IPS-18a (cell line): ENCODE measurements at regions not wholly inside any gene's neighbourhood (a gene's known extent, or its start where the extent isn't known, plus 50 kb on each side); places are given as distances from the start of the nearest gene placed in this dataset.

Experiments used
- H3K27ac ChIP-seq: one replicate; pipeline ENCODE4 v1.5.1; 2013; ENCODE audit warnings: low read length
- H3K27me3 ChIP-seq: one replicate; pipeline ENCODE4 v1.6.1; 2013; ENCODE audit warnings: mild to moderate bottlenecking, low read length; ENCODE audit not compliant: control insufficient read depth, insufficient read depth
- H3K36me3 ChIP-seq: one replicate; pipeline ENCODE4 v1.6.1; 2013; ENCODE audit warnings: low read depth, low read length; ENCODE audit not compliant: control insufficient read depth
- H3K4me1 ChIP-seq: one replicate; pipeline ENCODE4 v1.6.1; 2013; ENCODE audit warnings: low read depth, low read length; ENCODE audit not compliant: control insufficient read depth
- H3K4me3 ChIP-seq: one replicate; pipeline ENCODE4 v1.5.1; 2013; ENCODE audit warnings: low read length
- H3K9ac ChIP-seq: one replicate; pipeline ENCODE4 v1.6.1; 2013; ENCODE audit warnings: mild to moderate bottlenecking, low read length, moderate library complexity
- H3K9me3 ChIP-seq: one replicate; pipeline ENCODE4 v1.6.1; 2013; ENCODE audit warnings: low read depth, low read length; ENCODE audit not compliant: control insufficient read depth

GRCh38 chr10:84681781-84682180 lies 353.4 kb downstream of the CCSER2 start:
- H3K4me1 ChIP-seq: no peaks in the 10 kb centered on the region
- no peak overlapping the region for H3K4me3 ChIP-seq

GRCh38 chr10:84683550-84683949 lies 355.2 kb downstream of the CCSER2 start:
- Histone ChIP-seq H3K27ac (no peak overlapping the region), H3K36me3 (no peaks in the 10 kb centered on the region), H3K9ac (no peak overlapping the region), H3K4me3 (no peak overlapping the region), H3K9me3 (no peaks in the 10 kb centered on the region), H3K27me3 (no peaks in the 10 kb centered on the region), H3K4me1 (no peaks in the 10 kb centered on the region)

More at GRCh38 chr10:84681781-84682180, 353.4 kb downstream of the CCSER2 start:
- no peaks in the 10 kb centered on the region for H3K27me3 ChIP-seq
- no peaks in the 10 kb centered on the region for H3K9me3 ChIP-seq
- no peak overlapping the region for H3K27ac ChIP-seq
- H3K9ac ChIP-seq: no peak overlapping the region
- no peaks in the 10 kb centered on the region for H3K36me3 ChIP-seq

- H3K9me3 ChIP-seq: no peaks in the 10 kb centered on the region
Observed at GRCh38 chr10:84683980-84684740, 355.8 kb downstream of the CCSER2 start.

GRCh38 chr10:84685047-84685660 lies 356.8 kb downstream of the CCSER2 start:
- no peaks in the 10 kb centered on the region for H3K36me3 ChIP-seq
- H3K9me3 ChIP-seq: no peaks in the 10 kb centered on the region
- no peaks in the 10 kb centered on the region for H3K27me3 ChIP-seq
- H3K4me1 ChIP-seq: no peaks in the 10 kb centered on the region
- no peak overlapping the region for H3K4me3 ChIP-seq
- H3K27ac ChIP-seq: no peak overlapping the region
- no peak overlapping the region for H3K9ac ChIP-seq

More at GRCh38 chr10:84683980-84684740, 355.8 kb downstream of the CCSER2 start:
- Histone ChIP-seq H3K27me3 (no peaks in the 10 kb centered on the region), H3K4me1 (no peaks in the 10 kb centered on the region), H3K27ac (no peak overlapping the region), H3K4me3 (no peak overlapping the region), H3K36me3 (no peaks in the 10 kb centered on the region), H3K9ac (no peak overlapping the region)

- H3K4me1 ChIP-seq: no peaks in the 10 kb centered on the region
- H3K9me3 ChIP-seq: no peaks in the 10 kb centered on the region
- H3K36me3 ChIP-seq: no peaks in the 10 kb centered on the region
- no peaks in the 10 kb centered on the region for H3K27me3 ChIP-seq
- no peak overlapping the region for H3K4me3 ChIP-seq
- no peak overlapping the region for H3K27ac ChIP-seq
- no peak overlapping the region for H3K9ac ChIP-seq
Observed at GRCh38 chr10:84693006-84693405, 364.6 kb downstream of the CCSER2 start.

DNA sequence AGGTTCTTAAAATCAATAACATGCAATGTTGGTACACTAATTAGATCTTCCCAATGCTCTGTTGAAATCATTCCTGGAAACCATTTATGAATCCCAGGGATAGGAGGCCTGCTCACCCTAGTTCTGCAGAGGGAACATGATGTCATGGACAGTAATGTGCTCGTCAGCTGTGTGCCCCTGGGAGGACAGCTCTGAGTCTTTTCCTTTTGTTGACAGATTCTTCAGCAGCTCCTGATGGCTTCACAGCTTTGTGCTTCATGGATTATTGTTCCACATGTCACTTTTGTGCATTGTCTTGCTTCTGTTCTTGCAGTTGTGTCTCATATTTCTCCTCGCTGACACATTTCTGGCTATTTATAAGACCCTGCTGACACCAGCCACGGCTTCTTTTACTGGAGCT lies 367.5 kb downstream of the CCSER2 start:
- no peak overlapping the region for H3K9ac ChIP-seq

DNA sequence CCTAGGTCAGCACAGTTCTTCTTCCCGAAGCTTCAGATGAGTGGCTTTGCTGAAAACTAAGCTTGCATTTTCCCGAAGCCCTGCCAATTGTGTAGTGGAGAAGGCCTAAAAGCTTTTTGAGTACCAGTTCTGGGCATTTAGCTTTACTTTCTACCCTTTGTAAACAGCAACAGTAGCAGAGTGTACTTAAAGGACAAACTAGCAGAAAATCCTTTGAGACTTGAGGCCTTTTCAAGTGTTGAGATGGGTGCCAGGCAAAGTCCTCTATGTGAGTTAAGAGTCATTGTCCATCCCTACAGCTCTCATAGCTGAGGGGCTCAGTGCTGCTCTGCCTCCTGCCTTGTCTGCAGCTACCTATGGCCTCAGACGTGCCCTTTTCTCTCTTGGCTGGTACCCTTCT lies 368.2 kb downstream of the CCSER2 start:
- no peaks in the 10 kb centered on the region for H3K9me3 ChIP-seq
- no peak overlapping the region for H3K27ac ChIP-seq
- no peak overlapping the region for H3K9ac ChIP-seq
- no peaks in the 10 kb centered on the region for H3K27me3 ChIP-seq
- H3K4me3 ChIP-seq: no peak overlapping the region
- no peaks in the 10 kb centered on the region for H3K4me1 ChIP-seq
- H3K36me3 ChIP-seq: no peaks in the 10 kb centered on the region

More for the DNA sequence above, 367.5 kb downstream of the CCSER2 start:
- Histone ChIP-seq H3K4me1 (no peaks in the 10 kb centered on the region), H3K36me3 (no peaks in the 10 kb centered on the region), H3K4me3 (no peak overlapping the region), H3K27ac (no peak overlapping the region), H3K9me3 (no peaks in the 10 kb centered on the region), H3K27me3 (no peaks in the 10 kb centered on the region)

- H3K27ac ChIP-seq: no peak overlapping the region
- no peaks in the 10 kb centered on the region for H3K4me1 ChIP-seq
- H3K9ac ChIP-seq: no peak overlapping the region
- no peaks in the 10 kb centered on the region for H3K9me3 ChIP-seq
- H3K27me3 ChIP-seq: no peaks in the 10 kb centered on the region
- H3K36me3 ChIP-seq: no peaks in the 10 kb centered on the region
- H3K4me3 ChIP-seq: no peak overlapping the region
Observed at GRCh38 chr10:84698989-84699388, 370.6 kb downstream of the CCSER2 start.

DNA sequence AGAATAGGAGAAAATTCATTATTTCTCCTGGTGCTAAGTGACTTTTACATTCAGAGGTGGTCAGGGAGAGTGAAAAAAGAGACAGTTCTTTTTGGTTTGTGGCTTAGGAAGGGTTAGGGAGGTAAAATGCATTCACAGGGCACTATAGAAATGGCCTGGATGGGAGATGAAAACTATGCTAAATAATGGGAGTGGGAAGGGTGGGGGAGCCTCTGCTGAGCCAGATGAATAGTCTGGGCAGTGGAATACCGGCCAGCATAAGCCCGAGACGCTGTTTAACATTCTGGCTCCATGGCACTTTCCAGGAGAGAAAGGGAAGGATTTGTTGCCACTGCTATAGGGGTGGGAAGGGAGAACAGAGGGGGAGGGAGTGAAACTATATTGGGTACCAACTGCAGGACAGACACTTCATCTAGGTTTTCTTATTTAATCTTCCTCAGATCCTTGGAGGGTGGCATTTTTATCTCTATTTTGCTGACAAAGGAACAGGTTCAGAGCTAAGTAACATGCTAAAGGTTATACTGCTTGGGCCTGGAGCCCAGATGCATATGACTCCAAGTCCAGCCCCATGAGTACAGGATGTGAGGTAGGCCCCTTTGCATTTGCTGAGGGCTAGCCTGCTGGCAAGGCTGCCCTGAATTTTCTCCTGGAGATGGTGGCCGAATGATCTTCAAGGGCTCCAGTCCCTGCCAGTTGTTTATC lies 372.4 kb downstream of the CCSER2 start:
- no peaks in the 10 kb centered on the region for H3K4me1 ChIP-seq
- H3K27me3 ChIP-seq: no peaks in the 10 kb centered on the region
- H3K9ac ChIP-seq: no peak overlapping the region
- no peak overlapping the region for H3K4me3 ChIP-seq
- no peaks in the 10 kb centered on the region for H3K36me3 ChIP-seq
- no peak overlapping the region for H3K27ac ChIP-seq
- H3K9me3 ChIP-seq: no peaks in the 10 kb centered on the region

GRCh38 chr10:84701370-84701720 lies 373.0 kb downstream of the CCSER2 start:
- Histone ChIP-seq H3K36me3 (no peaks in the 10 kb centered on the region), H3K27ac (no peak overlapping the region), H3K9me3 (no peaks in the 10 kb centered on the region), H3K4me1 (no peaks in the 10 kb centered on the region), H3K27me3 (no peaks in the 10 kb centered on the region), H3K4me3 (no peak overlapping the region), H3K9ac (no peak overlapping the region)

DNA sequence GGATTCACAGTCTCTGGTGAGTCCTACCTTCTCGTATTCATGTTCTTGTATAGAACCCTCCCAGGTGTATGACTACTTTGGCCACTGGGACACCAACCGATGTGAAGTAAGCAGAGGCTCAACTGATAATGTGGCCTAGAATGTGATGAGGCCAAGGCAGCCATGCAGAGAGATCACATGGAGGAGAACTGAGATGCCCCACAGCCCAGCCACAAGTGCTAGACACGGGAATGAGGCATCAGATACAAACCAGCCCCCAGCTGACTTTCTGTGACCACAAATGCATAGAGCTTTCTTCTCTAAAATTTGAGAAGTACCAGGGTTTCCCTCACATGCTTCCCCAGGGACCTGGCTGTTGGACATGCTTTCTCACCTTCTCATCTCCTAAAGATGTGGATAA lies 375.7 kb downstream of the CCSER2 start:
- Histone ChIP-seq H3K4me1 (no peaks in the 10 kb centered on the region), H3K36me3 (no peaks in the 10 kb centered on the region), H3K9me3 (no peaks in the 10 kb centered on the region), H3K4me3 (no peak overlapping the region), H3K9ac (no peak overlapping the region), H3K27me3 (no peaks in the 10 kb centered on the region), H3K27ac (no peak overlapping the region)
